ENCODE measurements at regions not wholly inside any gene's neighbourhood (a gene's known extent, or its start where the extent isn't known, plus 50 kb on each side); places are given as distances from the start of the nearest gene placed in this dataset.

DNA sequence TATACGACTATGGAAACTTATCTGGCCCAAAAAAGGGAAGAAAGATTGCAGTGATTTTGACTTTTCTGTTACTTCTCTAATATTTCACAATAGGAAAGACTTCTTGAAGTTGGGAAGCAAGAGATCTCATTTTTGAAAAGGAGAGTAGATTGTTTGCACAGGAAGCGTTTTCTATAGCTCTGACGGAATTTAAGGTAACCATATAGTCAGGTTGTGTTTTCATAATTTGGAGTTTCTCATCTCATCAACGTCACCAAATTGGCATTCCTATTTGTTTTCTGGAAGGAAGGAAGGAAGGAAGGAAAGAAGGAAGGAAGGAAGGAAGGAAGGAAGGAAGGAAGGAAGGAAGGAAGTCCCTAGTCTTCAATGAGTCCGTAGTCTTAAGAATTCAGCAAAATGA is 732.0 kb downstream of the XPNPEP1 start:
- no peaks in the 10 kb centered on the region for H3K27me3 ChIP-seq (replicated peaks in 1 of 7)
- no peak overlapping the region for H3K4me3 ChIP-seq
- no peak overlapping the region for H3K27ac ChIP-seq
- H3K9me3 ChIP-seq, result peaks cover 0 to 67% (median 47%) of the 10 kb centered on the region in 8 donors
- 68 to 79% (median 71%) methylated on average over 5 of the region's 5 CpGs for WGBS, 5 donors
- TF ChIP-seq, protein P1, sequence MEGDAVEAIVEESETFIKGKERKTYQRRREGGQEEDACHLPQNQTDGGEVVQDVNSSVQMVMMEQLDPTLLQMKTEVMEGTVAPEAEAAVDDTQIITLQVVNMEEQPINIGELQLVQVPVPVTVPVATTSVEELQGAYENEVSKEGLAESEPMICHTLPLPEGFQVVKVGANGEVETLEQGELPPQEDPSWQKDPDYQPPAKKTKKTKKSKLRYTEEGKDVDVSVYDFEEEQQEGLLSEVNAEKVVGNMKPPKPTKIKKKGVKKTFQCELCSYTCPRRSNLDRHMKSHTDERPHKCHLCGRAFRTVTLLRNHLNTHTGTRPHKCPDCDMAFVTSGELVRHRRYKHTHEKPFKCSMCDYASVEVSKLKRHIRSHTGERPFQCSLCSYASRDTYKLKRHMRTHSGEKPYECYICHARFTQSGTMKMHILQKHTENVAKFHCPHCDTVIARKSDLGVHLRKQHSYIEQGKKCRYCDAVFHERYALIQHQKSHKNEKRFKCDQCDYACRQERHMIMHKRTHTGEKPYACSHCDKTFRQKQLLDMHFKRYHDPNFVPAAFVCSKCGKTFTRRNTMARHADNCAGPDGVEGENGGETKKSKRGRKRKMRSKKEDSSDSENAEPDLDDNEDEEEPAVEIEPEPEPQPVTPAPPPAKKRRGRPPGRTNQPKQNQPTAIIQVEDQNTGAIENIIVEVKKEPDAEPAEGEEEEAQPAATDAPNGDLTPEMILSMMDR (IDR thresholded peaks at IDR 0.05 in 8 of 11, conservative IDR thresholded peaks at IDR 0.05 in 3 of 11), result no peak
- TF ChIP-seq POLR2AphosphoS5 (IDR thresholded peaks at IDR 0.05) (no peak), POLR2A (IDR thresholded peaks at IDR 0.05) (no peak)
- H3K36me3 ChIP-seq, result no peaks in the 10 kb centered on the region
- no peak for DNase-seq
- intact Hi-C loops (cut with DNase I; ENCODE audit: low total_unique reads), result no loop called here
- no peaks in the 10 kb centered on the region for H3K4me1 ChIP-seq

DNA sequence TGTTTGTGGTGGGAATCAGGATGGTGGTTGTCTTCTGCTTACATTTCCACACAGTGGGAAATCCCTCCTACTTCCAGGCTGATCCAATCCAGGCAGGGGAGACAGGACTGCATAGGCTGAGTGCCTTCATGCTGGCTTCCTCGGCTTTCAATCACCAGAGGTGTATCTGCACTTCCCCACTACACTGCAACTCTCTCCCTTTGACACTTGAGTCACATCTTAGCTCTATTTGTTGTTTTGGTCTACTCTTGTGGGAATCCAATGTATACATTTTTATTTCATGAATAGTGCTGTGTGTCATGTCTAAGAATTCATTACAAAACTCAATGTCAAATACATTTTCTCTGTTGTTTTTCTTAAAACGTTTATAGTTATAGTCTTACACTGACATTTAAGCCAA is 735.6 kb downstream of the XPNPEP1 start:
- no peaks in the 10 kb centered on the region for H3K27me3 ChIP-seq (replicated peaks in 1 of 7)
- H3K36me3 ChIP-seq, result no peaks in the 10 kb centered on the region
- no peak overlapping the region for H3K4me3 ChIP-seq
- WGBS, 5 donors, result 14 to 43% (median 26%) methylated on average over 2 of the region's 2 CpGs
- DNase-seq, result no peak
- no peak overlapping the region for H3K27ac ChIP-seq
- intact Hi-C loops (cut with DNase I; ENCODE audit: low total_unique reads), result no loop called here
- TF ChIP-seq POLR2AphosphoS5 (IDR thresholded peaks at IDR 0.05) (no peak), POLR2A (IDR thresholded peaks at IDR 0.05) (no peak)
- TF ChIP-seq, protein P1 (IDR thresholded peaks at IDR 0.05 in 8 of 11, conservative IDR thresholded peaks at IDR 0.05 in 3 of 11), result no peak
- peaks cover 2 to 76% (median 67%) of the 10 kb centered on the region in 8 donors for H3K9me3 ChIP-seq
- H3K4me1 ChIP-seq, result no peaks in the 10 kb centered on the region

DNA sequence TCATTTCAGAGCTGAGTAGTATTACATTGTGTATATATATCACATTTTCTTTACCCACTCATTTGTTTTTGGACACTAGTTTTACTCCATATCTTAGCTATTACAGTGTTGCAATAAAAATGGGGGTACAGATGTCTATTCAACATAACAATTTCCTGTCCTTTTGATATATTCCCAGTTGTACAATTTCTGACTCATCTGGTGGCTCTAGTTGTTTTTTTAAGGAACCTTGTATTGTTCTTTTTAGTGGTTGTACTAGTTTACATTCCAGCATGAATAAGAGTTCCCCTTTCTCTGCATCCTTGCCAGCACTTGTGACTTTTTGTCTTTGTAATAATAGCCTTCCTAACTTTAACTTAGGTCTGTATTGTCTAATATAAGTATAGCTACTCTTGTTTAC is 739.9 kb downstream of the XPNPEP1 start:
- DNase-seq, result no peak
- intact Hi-C loops (cut with DNase I; ENCODE audit: low total_unique reads), result no loop called here
- Histone ChIP-seq H3K4me3 (no peak overlapping the region), H3K9me3 (peaks cover 2 to 56% (median 45%) of the 10 kb centered on the region in 8 donors), H3K27ac (no peak overlapping the region), H3K4me1 (no peaks in the 10 kb centered on the region), H3K27me3 (replicated peaks in 1 of 7) (no peaks in the 10 kb centered on the region), H3K36me3 (no peaks in the 10 kb centered on the region)
- TF ChIP-seq, protein P1 (IDR thresholded peaks at IDR 0.05 in 8 of 11, conservative IDR thresholded peaks at IDR 0.05 in 3 of 11), result no peak
- TF ChIP-seq POLR2AphosphoS5 (IDR thresholded peaks at IDR 0.05), result no peak
- TF ChIP-seq POLR2A (IDR thresholded peaks at IDR 0.05), result no peak

GRCh38 chr10:109178591-109178990 is 744.7 kb downstream of the XPNPEP1 start:
- peaks cover 0 to 17% (median 7%) of the 10 kb centered on the region in 8 donors for H3K9me3 ChIP-seq
- WGBS, 5 donors, result 67 to 90% (median 81%) methylated on average over 1 of the region's 1 CpG
- no peak overlapping the region for H3K4me3 ChIP-seq
- no peaks in the 10 kb centered on the region for H3K36me3 ChIP-seq
- H3K27me3 ChIP-seq (replicated peaks in 1 of 7), result no peaks in the 10 kb centered on the region
- no peak overlapping the region for H3K27ac ChIP-seq
- TF ChIP-seq POLR2A (IDR thresholded peaks at IDR 0.05) (no peak), POLR2AphosphoS5 (IDR thresholded peaks at IDR 0.05) (no peak)
- TF ChIP-seq, protein P1 (IDR thresholded peaks at IDR 0.05 in 8 of 11, conservative IDR thresholded peaks at IDR 0.05 in 3 of 11), result no peak
- H3K4me1 ChIP-seq, result no peaks in the 10 kb centered on the region
- DNase-seq, result no peak
- intact Hi-C loops (cut with DNase I; ENCODE audit: low total_unique reads), result no loop called here

Data from spleen (tissue), 11 donors.